SK-N-SH treated with all-trans-retinoic acid at 6 μM for 48 hours (cell line): ENCODE measurements at regions not wholly inside any gene's neighbourhood (a gene's known extent, or its start where the extent isn't known, plus 50 kb on each side); places are given as distances from the start of the nearest gene placed in this dataset.

Source experiments
- ARNTL ChIP-seq: fragments of 450-650 bp; formaldehyde crosslinking; IDR thresholded peaks from 2 replicates; pipeline ENCODE4 v1.5.0; 2020; ENCODE audit warnings: low read depth, mild to moderate bottlenecking, moderate library complexity, borderline replicate concordance
- BACH2 ChIP-seq: fragments of 250-450 bp; sonication (Bioruptor Pico); IDR thresholded peaks from 2 replicates; pipeline ENCODE4 v1.9.0; 2021; ENCODE audit warnings: mild to moderate bottlenecking, borderline replicate concordance
- CREB5 ChIP-seq: fragments of 250-450 bp; sonication (Bioruptor Pico); IDR thresholded peaks from 2 replicates; pipeline ENCODE4 v1.5.1; 2020; ENCODE audit warnings: low read depth, mild to moderate bottlenecking, moderate library complexity
- CSDC2 ChIP-seq: fragments of 250-450 bp; sonication (Bioruptor Pico); IDR thresholded peaks from 2 replicates; pipeline ENCODE4 v1.5.0; 2020; ENCODE audit warnings: mild to moderate bottlenecking, moderate library complexity
- ISL1 ChIP-seq: fragments of 250-450 bp; sonication (Bioruptor Pico); IDR thresholded peaks from 2 replicates; pipeline ENCODE4 v2.1.2; 2022; ENCODE audit warnings: mild to moderate bottlenecking, moderate library complexity
- RARB ChIP-seq: fragments of 250-450 bp; sonication (Bioruptor Pico); IDR thresholded peaks from 2 replicates; pipeline ENCODE4 v1.8.0; 2021; ENCODE audit warnings: mild to moderate bottlenecking, moderate library complexity
- SNAI2 ChIP-seq: fragments of 250-450 bp; sonication (Bioruptor Pico); IDR thresholded peaks from 2 replicates; pipeline ENCODE4 v1.5.0; 2020; ENCODE audit warnings: mild to moderate bottlenecking, moderate library complexity
- TOX ChIP-seq: fragments of 250-450 bp; sonication (Bioruptor Pico); IDR thresholded peaks from 2 replicates; pipeline ENCODE4 v1.8.0; 2021; ENCODE audit warnings: mild to moderate bottlenecking, moderate library complexity, borderline replicate concordance
- ZFP3 ChIP-seq: fragments of 250-450 bp; sonication (Bioruptor Pico); IDR thresholded peaks from 2 replicates; pipeline ENCODE4 v1.5.0; 2020; ENCODE audit warnings: mild to moderate bottlenecking, moderate library complexity
- ZFP30 ChIP-seq: fragments of 450-650 bp; formaldehyde crosslinking; IDR thresholded peaks from 2 replicates; pipeline ENCODE4 v1.5.0; 2022; ENCODE audit warnings: mild to moderate bottlenecking, moderate library complexity
- ZNF565 ChIP-seq: fragments of 450-650 bp; formaldehyde crosslinking; conservative IDR thresholded peaks from 2 replicates; pipeline ENCODE4 v1.5.0; 2020; ENCODE audit warnings: low read depth, mild to moderate bottlenecking, moderate library complexity
- ZNF8 ChIP-seq: fragments of 450-650 bp; formaldehyde crosslinking; IDR thresholded peaks from 2 replicates; pipeline ENCODE4 v1.5.0; 2020; ENCODE audit warnings: mild to moderate bottlenecking, moderate library complexity
- TF ChIP-seq, protein P1 (sequence below): fragments of 250-450 bp; sonication (Bioruptor Pico); IDR thresholded peaks from 2 replicates; pipeline ENCODE4 v1.8.0; 2020; ENCODE audit warnings: mild to moderate bottlenecking, moderate library complexity, borderline replicate concordance
- TF ChIP-seq, protein P2 (sequence below): fragments of 250-450 bp; sonication (Bioruptor Pico); IDR thresholded peaks from 2 replicates; pipeline ENCODE4 v1.8.0; 2021; ENCODE audit warnings: low read depth, mild to moderate bottlenecking, moderate library complexity, borderline replicate concordance

- TF ChIP-seq RARB (CRISPR knock-in tag) (no peak), TOX (CRISPR knock-in tag) (no peak), BACH2 (CRISPR knock-in tag) (no peak), CSDC2 (CRISPR knock-in tag) (no peak), CREB5 (no peak), ZFP30 (no peak), ZNF565 (CRISPR knock-in tag) (no peak), ZFP3 (CRISPR knock-in tag) (no peak), SNAI2 (CRISPR knock-in tag) (no peak), ZNF8 (CRISPR knock-in tag) (no peak), ARNTL (CRISPR knock-in tag) (no peak), ISL1 (CRISPR knock-in tag) (no peak)
- TF ChIP-seq, protein P1, sequence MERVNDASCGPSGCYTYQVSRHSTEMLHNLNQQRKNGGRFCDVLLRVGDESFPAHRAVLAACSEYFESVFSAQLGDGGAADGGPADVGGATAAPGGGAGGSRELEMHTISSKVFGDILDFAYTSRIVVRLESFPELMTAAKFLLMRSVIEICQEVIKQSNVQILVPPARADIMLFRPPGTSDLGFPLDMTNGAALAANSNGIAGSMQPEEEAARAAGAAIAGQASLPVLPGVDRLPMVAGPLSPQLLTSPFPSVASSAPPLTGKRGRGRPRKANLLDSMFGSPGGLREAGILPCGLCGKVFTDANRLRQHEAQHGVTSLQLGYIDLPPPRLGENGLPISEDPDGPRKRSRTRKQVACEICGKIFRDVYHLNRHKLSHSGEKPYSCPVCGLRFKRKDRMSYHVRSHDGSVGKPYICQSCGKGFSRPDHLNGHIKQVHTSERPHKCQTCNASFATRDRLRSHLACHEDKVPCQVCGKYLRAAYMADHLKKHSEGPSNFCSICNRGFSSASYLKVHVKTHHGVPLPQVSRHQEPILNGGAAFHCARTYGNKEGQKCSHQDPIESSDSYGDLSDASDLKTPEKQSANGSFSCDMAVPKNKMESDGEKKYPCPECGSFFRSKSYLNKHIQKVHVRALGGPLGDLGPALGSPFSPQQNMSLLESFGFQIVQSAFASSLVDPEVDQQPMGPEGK = no peak
- TF ChIP-seq, protein P2, sequence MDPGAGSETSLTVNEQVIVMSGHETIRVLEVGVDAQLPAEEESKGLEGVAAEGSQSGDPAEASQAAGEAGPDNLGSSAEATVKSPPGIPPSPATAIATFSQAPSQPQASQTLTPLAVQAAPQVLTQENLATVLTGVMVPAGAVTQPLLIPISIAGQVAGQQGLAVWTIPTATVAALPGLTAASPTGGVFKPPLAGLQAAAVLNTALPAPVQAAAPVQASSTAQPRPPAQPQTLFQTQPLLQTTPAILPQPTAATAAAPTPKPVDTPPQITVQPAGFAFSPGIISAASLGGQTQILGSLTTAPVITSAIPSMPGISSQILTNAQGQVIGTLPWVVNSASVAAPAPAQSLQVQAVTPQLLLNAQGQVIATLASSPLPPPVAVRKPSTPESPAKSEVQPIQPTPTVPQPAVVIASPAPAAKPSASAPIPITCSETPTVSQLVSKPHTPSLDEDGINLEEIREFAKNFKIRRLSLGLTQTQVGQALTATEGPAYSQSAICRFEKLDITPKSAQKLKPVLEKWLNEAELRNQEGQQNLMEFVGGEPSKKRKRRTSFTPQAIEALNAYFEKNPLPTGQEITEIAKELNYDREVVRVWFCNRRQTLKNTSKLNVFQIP (CRISPR knock-in tag) = no peak
These were observed 588.2 kb downstream of the HTR1A start for GRCh38 chr5:63374085-63374484.
